ENCODE measurements at regions not wholly inside any gene's neighbourhood (a gene's known extent, or its start where the extent isn't known, plus 50 kb on each side); places are given as distances from the start of the nearest gene placed in this dataset.
"Not testable (repeated sequence)": the region's sequence is repeated elsewhere in the genome, so short reads cannot be mapped to it uniquely, and the experiment has no call there.

DNA sequence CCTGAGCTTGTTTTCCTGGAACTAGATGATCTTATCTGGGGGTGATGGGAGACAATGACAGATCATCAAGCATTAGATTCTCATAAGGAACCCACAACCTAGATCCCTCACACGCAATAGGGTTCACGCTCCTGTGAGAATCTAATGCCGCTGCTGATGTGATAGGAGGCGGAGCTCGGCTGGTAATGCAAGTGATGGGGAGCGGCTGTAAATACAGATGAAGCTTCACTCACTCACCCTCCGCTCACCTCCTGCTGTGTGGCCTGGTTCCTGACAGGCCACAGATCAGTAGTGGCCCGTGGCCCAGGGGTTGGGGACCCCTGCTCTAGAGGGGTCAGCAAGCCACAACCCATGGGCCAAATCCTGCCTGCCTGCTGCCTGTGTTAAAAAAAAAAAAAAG, 435.9 kb downstream of the CD83 start:
- Histone ChIP-seq H3K79me1 (ENCODE audit: low read depth, low read length) (no peaks in the 10 kb centered on the region), H3K18ac (ENCODE audit: low read length) (no peak overlapping the region), H3K36me3 (replicated peaks in 1 of 2; ENCODE audit: control insufficient read depth in 2 of 2, insufficient read depth in 2 of 2, low read length in 2 of 2) (no peaks in the 10 kb centered on the region), H3K4me1 (ENCODE audit: control insufficient read depth in 2 of 2, insufficient read depth in 1 of 2, low read depth in 1 of 2, low read length in 2 of 2) (peaks cover 0 to 8% of the 10 kb centered on the region in 2 donors), H3K4ac (ENCODE audit: low read length) (no peak overlapping the region), H3K14ac (ENCODE audit: low read length) (no peak overlapping the region), H4K91ac (ENCODE audit: low read depth, low read length, poor library complexity) (no peak overlapping the region), H2BK120ac (ENCODE audit: low read depth, low read length) (no peak overlapping the region), H3K9ac (ENCODE audit: low read depth, low read length, poor library complexity) (no peak overlapping the region), H3K23ac (ENCODE audit: low read depth, low read length, poor library complexity) (no peak overlapping the region), H3K27me3 (ENCODE audit: control insufficient read depth in 3 of 3, insufficient read depth in 3 of 3, low read depth in 1 of 3, low read length in 3 of 3) (no peaks in the 10 kb centered on the region), H3K4me2 (ENCODE audit: insufficient read depth, low read length, poor library complexity, severe bottlenecking) (no peak overlapping the region), H3K27ac (replicated peaks; ENCODE audit: low read length) (no peak overlapping the region), H2BK15ac (ENCODE audit: low read length) (no peak overlapping the region), H2BK5ac (ENCODE audit: low read length) (no peak overlapping the region), H3K9me3 (replicated peaks in 1 of 2; ENCODE audit: control insufficient read depth in 2 of 2, insufficient read depth in 1 of 2, low read depth in 1 of 2, low read length in 2 of 2) (no peaks in the 10 kb centered on the region), H2AFZ (ENCODE audit: low read length) (no peak overlapping the region), H2AK5ac (ENCODE audit: low read depth, low read length) (no peak overlapping the region), H3K4me3 (ENCODE audit: low read length in 2 of 2) (no peak overlapping the region), H4K8ac (ENCODE audit: low read depth, low read length) (no peak overlapping the region), H2BK12ac (ENCODE audit: low read length) (no peak overlapping the region)
- DNase-seq (ENCODE audit: low spot score) = no peak
- WGBS, 2 donors (ENCODE audit: extremely low coverage in 2 of 2, insufficient read length in 2 of 2, insufficient replicate concordance in 1 of 2) = no CpG with 5 or more reads among the region's 8 CpGs

DNA sequence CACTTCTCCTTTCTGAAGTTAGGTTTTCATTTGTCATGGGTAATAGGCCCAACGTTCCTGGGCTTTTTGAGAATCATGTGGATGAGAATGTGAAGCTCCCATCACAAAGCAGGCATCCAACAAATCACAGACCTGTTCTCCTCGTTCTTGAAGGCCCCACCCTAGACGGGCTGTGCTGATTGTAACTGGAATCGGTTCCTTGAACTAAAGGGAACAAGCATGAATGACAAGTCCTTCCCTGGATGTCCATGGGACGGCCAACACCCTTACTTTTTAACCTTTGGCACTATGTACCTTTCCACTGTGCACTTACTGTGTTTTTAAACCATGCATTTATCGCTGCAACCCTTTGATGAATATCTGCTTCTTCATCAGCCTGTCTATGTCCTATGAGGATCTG, 438.2 kb downstream of the CD83 start:
- H3K27me3 ChIP-seq (ENCODE audit: control insufficient read depth in 3 of 3, insufficient read depth in 3 of 3, low read depth in 1 of 3, low read length in 3 of 3) = no peaks in the 10 kb centered on the region
- WGBS, 2 donors (ENCODE audit: extremely low coverage in 2 of 2, insufficient read length in 2 of 2, insufficient replicate concordance in 1 of 2) = no CpG with 5 or more reads among the region's 6 CpGs
- H4K91ac ChIP-seq (ENCODE audit: low read depth, low read length, poor library complexity) = no peak overlapping the region

GRCh38 chr6:14559746-14560536, 442.4 kb downstream of the CD83 start:
- DNase-seq (ENCODE audit: low spot score) = no peak
- H3K27ac ChIP-seq (replicated peaks; ENCODE audit: low read length) = peak overlapping the region; percentile 17
- WGBS, 2 donors (ENCODE audit: extremely low coverage in 2 of 2, insufficient read length in 2 of 2, insufficient replicate concordance in 1 of 2) = no CpG with 5 or more reads among the region's 3 CpGs

More for the DNA sequence above, 438.2 kb downstream of the CD83 start:
- Histone ChIP-seq H3K4me3 (ENCODE audit: low read length in 2 of 2) (no peak overlapping the region), H3K27ac (replicated peaks; ENCODE audit: low read length) (no peak overlapping the region), H3K36me3 (replicated peaks in 1 of 2; ENCODE audit: control insufficient read depth in 2 of 2, insufficient read depth in 2 of 2, low read length in 2 of 2) (no peaks in the 10 kb centered on the region), H3K79me1 (ENCODE audit: low read depth, low read length) (no peaks in the 10 kb centered on the region), H3K14ac (ENCODE audit: low read length) (no peak overlapping the region), H3K4me2 (ENCODE audit: insufficient read depth, low read length, poor library complexity, severe bottlenecking) (no peak overlapping the region), H3K9me3 (replicated peaks in 1 of 2; ENCODE audit: control insufficient read depth in 2 of 2, insufficient read depth in 1 of 2, low read depth in 1 of 2, low read length in 2 of 2) (no peaks in the 10 kb centered on the region), H2AK5ac (ENCODE audit: low read depth, low read length) (no peak overlapping the region), H2AFZ (ENCODE audit: low read length) (no peak overlapping the region), H2BK12ac (ENCODE audit: low read length) (no peak overlapping the region), H3K9ac (ENCODE audit: low read depth, low read length, poor library complexity) (no peak overlapping the region), H3K4me1 (ENCODE audit: control insufficient read depth in 2 of 2, insufficient read depth in 1 of 2, low read depth in 1 of 2, low read length in 2 of 2) (peaks cover 0 to 6% of the 10 kb centered on the region in 2 donors), H2BK5ac (ENCODE audit: low read length) (no peak overlapping the region), H4K8ac (ENCODE audit: low read depth, low read length) (no peak overlapping the region), H3K23ac (ENCODE audit: low read depth, low read length, poor library complexity) (no peak overlapping the region), H2BK120ac (ENCODE audit: low read depth, low read length) (no peak overlapping the region), H3K4ac (ENCODE audit: low read length) (no peak overlapping the region), H3K18ac (ENCODE audit: low read length) (no peak overlapping the region), H2BK15ac (ENCODE audit: low read length) (no peak overlapping the region)
- DNase-seq (ENCODE audit: low spot score) = no peak

GRCh38 chr6:14561563-14561962, 444.0 kb downstream of the CD83 start:
- H4K91ac ChIP-seq (ENCODE audit: low read depth, low read length, poor library complexity); H2AK5ac ChIP-seq (ENCODE audit: low read depth, low read length); H3K79me1 ChIP-seq (ENCODE audit: low read depth, low read length); H4K8ac ChIP-seq (ENCODE audit: low read depth, low read length); H3K4ac ChIP-seq (ENCODE audit: low read length); H3K27ac ChIP-seq (replicated peaks; ENCODE audit: low read length); H3K9me3 ChIP-seq (replicated peaks in 1 of 2; ENCODE audit: control insufficient read depth in 2 of 2, insufficient read depth in 1 of 2, low read depth in 1 of 2, low read length in 2 of 2); H2BK120ac ChIP-seq (ENCODE audit: low read depth, low read length); H2BK5ac ChIP-seq (ENCODE audit: low read length); H3K4me3 ChIP-seq (ENCODE audit: low read length in 2 of 2); H2AFZ ChIP-seq (ENCODE audit: low read length); H3K23ac ChIP-seq (ENCODE audit: low read depth, low read length, poor library complexity); H3K14ac ChIP-seq (ENCODE audit: low read length); DNase-seq (ENCODE audit: low spot score); H3K9ac ChIP-seq (ENCODE audit: low read depth, low read length, poor library complexity); H3K18ac ChIP-seq (ENCODE audit: low read length); H2BK12ac ChIP-seq (ENCODE audit: low read length); H3K4me1 ChIP-seq (ENCODE audit: control insufficient read depth in 2 of 2, insufficient read depth in 1 of 2, low read depth in 1 of 2, low read length in 2 of 2); H3K27me3 ChIP-seq (ENCODE audit: control insufficient read depth in 3 of 3, insufficient read depth in 3 of 3, low read depth in 1 of 3, low read length in 3 of 3); H3K4me2 ChIP-seq (ENCODE audit: insufficient read depth, low read length, poor library complexity, severe bottlenecking); H3K36me3 ChIP-seq (replicated peaks in 1 of 2; ENCODE audit: control insufficient read depth in 2 of 2, insufficient read depth in 2 of 2, low read length in 2 of 2); H2BK15ac ChIP-seq (ENCODE audit: low read length): not testable (repeated sequence)
- no CpG with 5 or more reads among the region's 3 CpGs for WGBS, 2 donors (ENCODE audit: extremely low coverage in 2 of 2, insufficient read length in 2 of 2, insufficient replicate concordance in 1 of 2)

More at GRCh38 chr6:14559746-14560536, 442.4 kb downstream of the CD83 start:
- no peak overlapping the region for H3K4me2 ChIP-seq (ENCODE audit: insufficient read depth, low read length, poor library complexity, severe bottlenecking)
- no peak overlapping the region for H3K9ac ChIP-seq (ENCODE audit: low read depth, low read length, poor library complexity)
- H3K9me3 ChIP-seq (replicated peaks in 1 of 2; ENCODE audit: control insufficient read depth in 2 of 2, insufficient read depth in 1 of 2, low read depth in 1 of 2, low read length in 2 of 2) = no peaks in the 10 kb centered on the region
- no peak overlapping the region for H3K18ac ChIP-seq (ENCODE audit: low read length)
- no peak overlapping the region for H2AK5ac ChIP-seq (ENCODE audit: low read depth, low read length)
- no peak overlapping the region for H2BK5ac ChIP-seq (ENCODE audit: low read length)
- no peak overlapping the region for H3K14ac ChIP-seq (ENCODE audit: low read length)
- H3K79me1 ChIP-seq (ENCODE audit: low read depth, low read length) = no peaks in the 10 kb centered on the region
- no peak overlapping the region for H2BK15ac ChIP-seq (ENCODE audit: low read length)
- no peak overlapping the region for H3K4ac ChIP-seq (ENCODE audit: low read length)
- H4K91ac ChIP-seq (ENCODE audit: low read depth, low read length, poor library complexity) = no peak overlapping the region
- no peak overlapping the region for H4K8ac ChIP-seq (ENCODE audit: low read depth, low read length)
- peaks cover 0 to 6% of the 10 kb centered on the region in 2 donors for H3K4me1 ChIP-seq (ENCODE audit: control insufficient read depth in 2 of 2, insufficient read depth in 1 of 2, low read depth in 1 of 2, low read length in 2 of 2)
- no peak overlapping the region for H3K23ac ChIP-seq (ENCODE audit: low read depth, low read length, poor library complexity)
- no peak overlapping the region for H3K4me3 ChIP-seq (ENCODE audit: low read length in 2 of 2)
- no peak overlapping the region for H2BK120ac ChIP-seq (ENCODE audit: low read depth, low read length)
- H2BK12ac ChIP-seq (ENCODE audit: low read length) = no peak overlapping the region
- H2AFZ ChIP-seq (ENCODE audit: low read length) = no peak overlapping the region
- H3K27me3 ChIP-seq (ENCODE audit: control insufficient read depth in 3 of 3, insufficient read depth in 3 of 3, low read depth in 1 of 3, low read length in 3 of 3) = no peaks in the 10 kb centered on the region
- H3K36me3 ChIP-seq (replicated peaks in 1 of 2; ENCODE audit: control insufficient read depth in 2 of 2, insufficient read depth in 2 of 2, low read length in 2 of 2) = no peaks in the 10 kb centered on the region
